ENCODE measurements at regions not wholly inside any gene's neighbourhood (a gene's known extent, or its start where the extent isn't known, plus 50 kb on each side); places are given as distances from the start of the nearest gene placed in this dataset.
"Not testable (repeated sequence)": the region's sequence is repeated elsewhere in the genome, so short reads cannot be mapped to it uniquely, and the experiment has no call there.

DNA sequence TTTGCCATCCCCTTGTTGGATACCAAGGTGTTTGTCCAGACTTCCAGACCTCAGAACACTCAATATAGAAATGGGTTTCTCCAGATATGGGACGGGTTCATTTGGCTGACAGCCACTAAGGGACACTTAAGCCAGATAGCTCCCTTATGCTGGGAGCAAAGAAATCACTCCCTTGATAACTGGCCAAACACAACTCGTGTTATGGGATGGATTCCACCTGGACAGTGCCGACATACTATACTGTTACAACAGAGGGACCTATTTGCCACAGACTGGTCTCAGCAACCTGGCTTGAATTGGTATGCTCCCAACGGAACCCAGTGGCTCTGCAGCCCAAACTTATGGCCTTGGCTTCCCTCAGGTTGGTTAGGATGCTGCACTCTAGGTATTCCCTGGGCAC, 114.0 kb upstream of the PLCL2 start:
- no peak for DNase-seq

GRCh38 chr3:16773594-16773993, 111.2 kb upstream of the PLCL2 start:
- not testable (repeated sequence) for DNase-seq

DNA sequence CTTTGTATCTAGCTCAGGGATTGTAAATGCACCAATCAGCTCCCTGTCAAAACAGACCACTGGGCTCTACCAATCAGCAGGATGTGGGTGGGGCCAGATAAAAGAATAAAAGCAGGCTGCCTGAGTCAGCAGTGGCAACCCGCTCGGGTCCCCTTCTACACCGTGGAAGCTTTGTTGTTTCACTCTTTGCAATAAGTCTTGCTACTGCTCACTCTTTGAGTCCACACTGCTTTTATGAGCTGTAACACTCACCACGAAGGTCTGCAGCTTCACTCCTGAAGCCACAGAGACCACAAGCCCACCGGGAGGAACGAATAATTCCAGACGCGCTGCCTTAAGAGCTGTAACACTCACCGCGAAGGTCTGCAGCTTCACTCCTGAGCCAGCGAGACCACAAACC, 110.2 kb upstream of the PLCL2 start:
- not testable (repeated sequence) for DNase-seq

GRCh38 chr3:16784973-16785372, 99.8 kb upstream of the PLCL2 start:
- DNase-seq = no peak

DNA sequence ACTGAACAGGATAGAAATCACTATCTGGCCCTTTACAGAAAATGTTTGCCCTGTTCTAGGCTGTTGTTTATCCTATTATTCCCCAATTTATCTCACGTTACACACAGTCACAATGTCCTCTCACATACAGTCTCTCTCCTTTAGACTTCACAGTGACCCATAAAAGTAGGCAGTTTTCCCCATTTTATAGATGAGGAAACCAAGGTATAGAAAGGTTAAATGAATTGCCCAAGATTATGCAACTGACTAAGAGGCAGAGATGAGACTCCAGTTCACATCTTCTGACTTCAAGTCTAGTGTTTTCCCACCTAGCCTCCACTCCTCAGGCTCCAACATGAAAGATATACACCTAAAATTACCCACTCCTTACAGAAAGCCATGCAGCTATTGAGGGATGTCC, 99.3 kb upstream of the PLCL2 start:
- DNase-seq = no peak

GRCh38 chr3:16788440-16789056, 96.2 kb upstream of the PLCL2 start:
- no peak for DNase-seq

GRCh38 chr3:16789344-16790120, 95.2 kb upstream of the PLCL2 start:
- no peak for DNase-seq

GRCh38 chr3:16790432-16791400, 94.0 kb upstream of the PLCL2 start:
- DNase-seq = no peak

DNA sequence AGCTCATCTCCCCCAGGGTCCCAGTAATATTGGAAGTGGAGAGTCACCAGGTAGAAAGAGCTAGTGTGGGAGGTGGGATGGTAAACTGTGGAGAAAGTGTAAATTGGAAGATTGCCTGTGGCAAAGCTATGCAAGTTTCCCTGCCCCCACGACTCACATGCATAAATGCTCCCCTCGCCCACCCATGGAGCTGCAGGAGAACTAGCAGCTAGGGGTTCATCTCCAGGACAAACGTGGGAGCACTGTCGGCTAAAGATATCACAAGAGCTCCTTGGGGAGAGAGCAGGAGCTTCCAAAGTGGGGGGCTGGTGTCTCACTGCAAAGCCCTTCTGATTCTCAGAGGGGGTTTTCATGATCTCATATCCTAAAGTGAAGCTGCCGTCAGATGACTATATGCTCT, 91.4 kb upstream of the PLCL2 start:
- DNase-seq = no peak

DNA sequence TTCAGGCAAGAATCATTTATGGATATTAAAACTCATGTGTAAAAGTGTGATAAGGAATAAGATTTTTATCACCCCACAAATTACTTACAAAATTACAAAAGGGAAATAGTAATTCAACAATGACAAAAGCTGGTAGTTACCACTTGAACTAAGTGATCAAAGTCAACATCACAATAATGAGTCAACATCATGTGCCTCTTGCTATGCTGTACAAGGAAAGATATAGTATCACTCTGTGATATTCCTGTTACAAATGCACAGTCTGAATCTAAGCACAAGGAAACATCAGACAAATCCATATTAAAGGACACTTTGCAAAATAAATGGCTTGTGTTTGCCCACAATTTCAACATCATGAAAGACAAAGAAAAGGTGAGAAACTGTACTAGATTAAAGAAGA, 90.5 kb upstream of the PLCL2 start:
- no peak for DNase-seq

- no peak for DNase-seq
Measured at GRCh38 chr3:16795581-16795980, 89.2 kb upstream of the PLCL2 start.

GRCh38 chr3:16797831-16798230, 86.9 kb upstream of the PLCL2 start:
- DNase-seq = no peak

- no peak for DNase-seq
Measured at GRCh38 chr3:16798738-16799137, 86.0 kb upstream of the PLCL2 start.

- DNase-seq = no peak
Measured at GRCh38 chr3:16800361-16800760, 84.4 kb upstream of the PLCL2 start.

DNA sequence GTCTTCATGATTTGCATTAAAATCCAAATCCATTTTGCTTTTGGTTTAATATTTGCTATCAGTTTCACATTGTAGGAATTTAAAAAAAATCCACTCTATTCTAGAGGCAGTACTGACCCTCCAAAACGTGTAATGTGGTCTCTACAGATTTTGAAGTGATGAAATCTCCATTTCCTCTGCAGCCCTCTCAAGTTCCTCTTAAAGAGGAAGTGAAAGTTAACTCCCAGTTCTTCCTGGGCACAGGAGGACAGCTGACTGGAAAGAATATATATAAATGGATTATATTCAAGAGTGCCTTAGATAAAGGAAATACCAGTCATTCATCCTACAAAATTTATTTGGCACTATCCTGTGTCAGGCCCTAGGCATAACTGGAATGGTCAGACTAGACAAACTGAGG, 83.5 kb upstream of the PLCL2 start:
- DNase-seq = no peak

DNA sequence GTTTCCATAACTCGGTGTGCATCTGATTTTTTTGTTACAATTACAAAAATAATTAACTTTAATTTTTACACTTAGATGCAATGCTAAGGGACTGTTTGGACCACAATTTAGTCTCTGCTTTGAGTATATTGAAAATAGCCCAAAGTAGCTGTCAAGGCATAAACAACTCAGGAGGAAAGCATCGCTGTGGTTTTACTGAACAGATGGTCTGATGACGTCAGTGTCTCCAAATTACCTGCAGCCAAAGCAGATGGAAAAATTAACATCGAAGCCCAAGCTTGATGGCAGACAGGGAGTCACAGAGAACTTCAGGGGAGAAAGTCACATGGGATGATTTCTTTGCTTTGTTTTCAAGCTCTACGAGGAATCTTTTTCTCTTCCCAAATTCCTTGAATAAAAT, 83.1 kb upstream of the PLCL2 start:
- DNase-seq = no peak

DNA sequence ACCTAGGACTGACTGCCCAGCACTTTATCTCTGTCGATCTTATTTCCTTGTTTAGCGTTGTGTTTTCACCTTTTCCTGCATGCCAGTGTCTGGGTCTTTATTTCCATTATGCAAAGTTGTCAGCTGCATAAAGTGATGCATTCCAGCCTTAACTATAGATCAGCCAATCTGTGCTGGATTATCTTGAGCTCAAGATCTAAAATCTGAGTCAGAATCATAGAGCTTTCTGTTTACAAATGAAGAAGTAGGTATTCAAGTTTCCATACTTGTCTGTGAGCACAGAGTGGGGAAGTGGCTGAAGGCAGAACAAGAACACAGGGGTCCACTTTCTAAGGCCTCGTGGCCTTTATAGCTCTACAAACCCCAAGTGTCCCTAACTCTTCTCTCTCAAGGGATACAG, 82.4 kb upstream of the PLCL2 start:
- DNase-seq = no peak

DNA sequence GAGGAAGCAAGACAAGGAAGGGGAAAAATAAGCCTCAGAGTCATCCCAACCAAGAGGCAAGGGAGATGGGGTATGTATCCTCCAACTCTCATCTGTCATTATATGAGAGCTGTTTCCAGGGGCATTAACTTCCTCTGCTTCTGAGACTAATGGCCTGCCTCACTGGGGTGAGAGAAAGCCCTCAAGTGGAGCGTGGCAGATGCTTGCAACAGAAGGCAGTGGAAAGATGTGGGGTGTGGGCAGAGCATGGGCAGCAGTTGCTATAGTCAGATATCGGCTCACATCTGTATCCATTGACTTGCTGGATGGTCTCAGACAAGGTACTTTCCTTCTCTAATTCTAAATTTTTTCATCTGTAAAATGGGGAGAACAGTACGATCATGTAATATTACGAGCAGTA, 81.7 kb upstream of the PLCL2 start:
- no peak for DNase-seq

GRCh38 chr3:16807391-16807790, 77.4 kb upstream of the PLCL2 start:
- DNase-seq = no peak

GRCh38 chr3:16808393-16809107, 76.2 kb upstream of the PLCL2 start:
- no peak for DNase-seq

DNA sequence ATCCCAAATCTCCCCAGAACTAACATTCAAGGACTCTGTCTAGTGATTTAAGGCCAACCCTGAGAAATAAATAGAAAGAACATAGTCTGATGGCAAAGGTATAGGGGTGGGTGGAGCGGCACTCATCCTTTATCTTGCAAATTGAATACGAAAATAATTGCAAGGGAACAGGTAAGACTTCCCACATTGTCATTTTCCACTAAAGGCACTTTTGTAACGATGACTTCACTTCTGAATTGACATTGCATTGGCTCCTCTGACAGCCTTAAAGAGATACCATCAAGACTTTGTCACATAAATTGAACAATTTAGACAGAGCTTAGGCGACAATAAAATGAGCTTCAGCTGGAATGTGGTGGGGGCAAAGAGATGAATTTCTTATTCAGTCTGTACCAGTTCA, 75.3 kb upstream of the PLCL2 start:
- no peak for DNase-seq

GRCh38 chr3:16809993-16810392, 74.8 kb upstream of the PLCL2 start:
- DNase-seq = no peak

Measured in NCI-H748 treated with DMSO at 0.1 percent for 48 hours (cell line).